HG03280 (cell line): ENCODE measurements at regions not wholly inside any gene's neighbourhood (a gene's known extent, or its start where the extent isn't known, plus 50 kb on each side); places are given as distances from the start of the nearest gene placed in this dataset.
A peak's percentile ranks its signal among the peaks of the same experiment; 100 is the strongest.
"Not testable (repeated sequence)": the region's sequence is repeated elsewhere in the genome, so short reads cannot be mapped to it uniquely, and the experiment has no call there.

Experiments used
- ATAC-seq: cut with Tn5 transposase; IDR thresholded peaks from one replicate; pipeline ENCODE4 v1.9.1; 2021; ENCODE audit warnings: mild to moderate bottlenecking, moderate library complexity; ENCODE audit not compliant: unreplicated experiment

DNA sequence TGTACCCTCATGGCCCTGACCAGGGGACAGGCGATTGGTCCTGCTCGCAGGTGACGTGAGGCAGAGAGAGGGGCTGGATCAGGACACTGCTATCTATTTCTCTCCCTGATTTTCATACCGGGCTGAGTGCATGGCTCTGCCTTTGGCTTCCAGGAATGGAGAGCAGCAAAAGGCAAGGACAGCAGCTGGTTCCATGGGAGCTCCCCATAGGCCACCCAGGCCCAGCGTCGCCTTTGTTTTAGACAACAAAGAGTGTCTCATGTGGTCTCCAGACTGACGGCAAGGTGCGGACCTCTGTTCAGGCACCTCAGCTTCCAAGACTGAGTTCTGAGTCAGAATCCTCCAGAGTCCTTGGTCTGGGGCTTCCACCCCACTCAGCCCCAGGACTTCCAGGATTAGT is 123.1 kb downstream of the VEGFA start:
- no peak for ATAC-seq

- no peak for ATAC-seq
These were observed 121.3 kb downstream of the VEGFA start for GRCh38 chr6:43891072-43891870.

- ATAC-seq, result no peak
These were observed 120.4 kb downstream of the VEGFA start for GRCh38 chr6:43890197-43891062.

- ATAC-seq, result no peak
These were observed 118.1 kb downstream of the VEGFA start for GRCh38 chr6:43887906-43888683.

GRCh38 chr6:43887340-43887858 is 117.4 kb downstream of the VEGFA start:
- ATAC-seq, result no peak

- no peak for ATAC-seq
These were observed 116.8 kb downstream of the VEGFA start for GRCh38 chr6:43886717-43887339.

GRCh38 chr6:43886067-43886461 is 116.1 kb downstream of the VEGFA start:
- no peak for ATAC-seq

DNA sequence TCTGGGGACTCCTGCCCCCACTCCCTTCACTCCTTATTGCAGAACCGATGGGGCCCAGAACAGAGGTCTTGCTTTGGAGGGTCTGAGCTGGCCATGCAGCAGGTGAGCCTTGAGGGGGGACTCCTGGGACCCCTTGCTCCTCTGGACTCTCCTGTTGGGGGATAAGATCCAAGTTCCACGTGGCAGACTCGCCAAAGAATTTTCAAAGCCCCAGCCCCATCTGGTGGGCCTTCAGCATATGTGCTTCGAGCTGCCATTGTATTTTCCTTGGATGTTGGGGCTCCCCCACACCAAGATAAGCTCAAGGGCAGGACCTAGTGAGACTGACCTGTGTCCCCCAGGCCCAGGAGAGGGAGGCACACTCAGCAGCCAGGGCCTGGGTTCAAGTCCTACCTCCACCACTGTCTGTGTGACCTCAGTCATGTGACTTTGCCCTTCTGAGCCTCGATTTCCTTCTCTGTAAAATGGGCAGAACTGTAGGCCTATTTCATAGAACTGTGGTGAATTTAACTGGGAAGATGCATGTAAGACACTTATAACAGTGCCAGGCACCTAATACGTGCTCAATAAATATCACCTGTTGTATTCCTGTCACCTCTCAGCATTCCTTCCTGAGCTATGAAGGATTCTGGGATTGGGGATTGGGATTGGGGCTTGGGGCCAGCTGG is 115.5 kb downstream of the VEGFA start:
- no peak for ATAC-seq

- ATAC-seq, result no peak
These were observed 114.6 kb downstream of the VEGFA start for GRCh38 chr6:43884652-43885022.

GRCh38 chr6:43883847-43884651 is 114.0 kb downstream of the VEGFA start:
- ATAC-seq, result peak; percentile 74

DNA sequence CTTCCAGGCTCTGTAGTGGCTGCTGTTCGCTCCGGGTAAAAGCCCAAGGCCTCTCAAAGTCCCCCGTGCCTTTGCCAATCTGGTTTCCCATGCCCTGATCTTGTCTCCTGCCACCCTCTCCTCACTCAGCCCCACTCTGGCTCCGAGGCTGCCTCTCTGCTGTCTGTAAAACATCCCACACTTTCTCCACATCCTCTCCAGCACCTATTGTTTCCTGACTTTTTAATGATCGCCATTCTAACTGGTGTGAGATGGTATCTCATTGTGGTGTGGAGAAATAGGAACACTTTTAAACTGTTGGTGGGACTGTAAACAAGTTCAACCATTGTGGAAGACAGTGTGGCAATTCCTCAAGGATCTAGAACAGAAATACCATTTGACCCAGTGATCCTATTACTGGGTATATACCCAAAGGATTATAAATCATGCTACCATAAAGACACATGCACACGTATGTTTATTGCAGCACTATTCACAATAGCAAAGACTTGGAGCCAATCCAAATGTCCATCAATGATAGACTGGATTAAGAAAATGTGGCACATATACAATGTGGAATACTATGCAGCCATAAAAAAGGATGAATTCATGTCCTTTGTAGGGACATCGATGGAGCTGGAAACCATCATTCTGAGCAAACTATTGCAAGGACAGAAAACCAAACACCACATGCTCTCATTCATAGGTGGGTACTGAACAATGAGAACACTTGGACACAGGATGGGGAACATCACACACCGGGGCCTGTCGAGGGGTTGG is 112.9 kb downstream of the VEGFA start:
- not testable (repeated sequence) for ATAC-seq

DNA sequence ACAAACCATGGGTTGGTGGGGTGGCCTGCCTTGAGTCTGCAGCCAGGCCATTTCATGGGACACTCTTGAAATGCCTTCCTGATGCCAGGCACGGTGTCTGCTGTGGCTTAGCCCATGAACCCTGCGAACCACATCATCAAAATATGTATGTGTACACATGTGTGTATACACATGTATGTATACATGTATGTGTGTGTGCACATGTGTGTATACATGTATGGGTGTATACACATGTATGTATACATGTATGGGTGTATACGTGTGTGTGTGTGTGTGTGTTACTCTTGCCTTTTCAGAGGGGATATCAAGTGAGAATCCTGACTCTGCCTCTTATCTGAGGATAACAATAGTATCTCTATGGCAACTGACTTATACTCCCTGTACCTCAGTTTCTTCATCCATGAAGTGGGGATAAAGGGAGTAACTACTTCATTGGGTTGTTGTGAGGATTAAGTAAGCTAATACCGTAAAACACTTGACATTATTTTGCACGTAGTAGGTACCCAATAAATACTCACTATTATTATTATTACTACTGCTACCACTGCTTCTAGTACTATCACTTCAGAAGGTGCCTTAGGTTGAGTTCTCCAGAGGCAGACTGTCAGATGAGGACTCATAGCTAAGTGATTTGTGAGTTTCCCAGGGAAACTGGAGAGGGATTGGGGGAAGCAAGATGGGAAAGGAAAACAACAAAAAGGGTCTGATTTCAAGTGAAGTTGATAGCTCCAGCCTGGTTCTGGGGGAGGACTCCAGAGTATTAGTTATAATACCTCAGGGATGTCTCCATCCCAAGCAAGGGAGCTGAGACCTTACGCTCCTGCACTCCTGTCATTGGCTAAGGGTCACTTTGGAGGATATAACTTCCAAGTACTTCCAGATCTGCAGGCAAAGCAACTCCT is 110.5 kb downstream of the VEGFA start:
- ATAC-seq, result no peak

DNA sequence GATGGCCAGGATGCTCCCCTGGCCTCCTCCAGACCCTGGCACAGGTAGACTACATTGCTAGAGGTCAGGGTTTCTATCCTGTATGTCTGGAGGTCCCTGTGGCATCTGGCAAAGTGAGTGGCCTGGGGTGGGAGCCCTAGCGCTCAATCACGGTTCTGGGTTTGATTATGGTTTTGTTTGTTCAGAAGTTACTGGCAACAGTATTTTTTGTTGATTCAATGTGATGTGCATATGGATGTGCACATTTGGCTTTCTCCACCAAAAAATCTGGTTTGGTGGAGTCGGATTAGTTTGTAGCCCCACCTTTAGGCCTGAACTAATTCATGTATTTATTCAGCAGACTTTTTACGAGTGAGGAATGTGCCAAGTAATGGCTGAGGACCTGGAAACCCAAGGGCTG is 109.7 kb downstream of the VEGFA start:
- ATAC-seq, result no peak

DNA sequence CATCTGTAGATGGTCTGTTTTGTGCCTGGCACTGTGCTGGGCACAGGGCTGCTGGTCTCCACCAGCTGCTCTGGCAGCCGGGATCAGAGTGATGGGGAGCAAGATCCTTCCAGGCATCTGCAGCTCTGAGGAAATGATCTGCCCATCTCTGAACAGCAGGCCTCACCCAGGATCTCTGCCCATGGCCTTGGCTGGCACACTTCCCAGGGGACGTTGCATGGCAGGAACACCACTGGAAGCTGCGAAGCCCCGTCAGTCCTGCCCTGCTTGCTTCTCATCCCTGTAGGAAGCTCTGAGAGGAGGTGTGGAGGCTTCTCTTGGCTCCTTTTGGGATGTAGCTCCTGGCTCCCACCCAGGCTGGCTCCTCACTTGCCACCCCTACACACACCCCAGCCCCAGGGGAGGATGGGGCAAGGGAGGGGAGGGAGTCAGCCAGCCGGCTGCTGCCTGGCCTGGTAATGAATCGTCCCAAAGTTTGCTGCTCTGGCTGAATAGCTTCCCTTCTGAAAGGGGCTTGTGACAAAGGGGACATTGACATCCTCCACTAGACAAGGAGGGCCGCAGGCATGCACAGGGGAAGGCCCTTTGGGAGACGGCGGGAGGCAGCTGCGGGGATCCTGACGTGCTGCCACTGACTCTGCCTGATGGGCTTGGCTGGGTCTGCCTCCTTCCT is 108.9 kb downstream of the VEGFA start:
- ATAC-seq, result no peak

DNA sequence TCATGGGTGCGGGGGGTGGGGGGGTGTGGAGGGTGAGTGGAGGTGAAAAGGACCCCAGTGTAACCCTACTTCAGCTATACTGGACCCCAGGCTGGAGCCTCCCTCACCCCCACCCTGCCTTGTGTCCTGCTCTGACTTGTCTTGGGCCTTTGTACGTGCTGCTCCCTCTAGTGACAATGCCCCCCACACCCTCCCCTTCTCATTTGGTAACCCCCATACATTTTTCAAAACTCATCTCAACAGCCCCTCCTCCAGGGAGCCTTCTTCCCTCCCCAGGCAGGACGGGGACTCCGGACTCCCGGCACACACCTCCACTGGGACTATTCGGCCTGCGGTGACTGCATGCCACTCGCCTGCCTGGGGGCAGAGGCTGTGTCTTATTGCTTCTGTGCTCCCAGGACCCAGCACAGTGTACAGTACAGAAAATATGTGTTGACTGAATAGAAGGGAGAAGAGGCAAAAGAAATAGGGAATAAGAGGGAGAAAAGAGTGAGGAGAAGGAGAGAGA is 108.2 kb downstream of the VEGFA start:
- no peak for ATAC-seq

DNA sequence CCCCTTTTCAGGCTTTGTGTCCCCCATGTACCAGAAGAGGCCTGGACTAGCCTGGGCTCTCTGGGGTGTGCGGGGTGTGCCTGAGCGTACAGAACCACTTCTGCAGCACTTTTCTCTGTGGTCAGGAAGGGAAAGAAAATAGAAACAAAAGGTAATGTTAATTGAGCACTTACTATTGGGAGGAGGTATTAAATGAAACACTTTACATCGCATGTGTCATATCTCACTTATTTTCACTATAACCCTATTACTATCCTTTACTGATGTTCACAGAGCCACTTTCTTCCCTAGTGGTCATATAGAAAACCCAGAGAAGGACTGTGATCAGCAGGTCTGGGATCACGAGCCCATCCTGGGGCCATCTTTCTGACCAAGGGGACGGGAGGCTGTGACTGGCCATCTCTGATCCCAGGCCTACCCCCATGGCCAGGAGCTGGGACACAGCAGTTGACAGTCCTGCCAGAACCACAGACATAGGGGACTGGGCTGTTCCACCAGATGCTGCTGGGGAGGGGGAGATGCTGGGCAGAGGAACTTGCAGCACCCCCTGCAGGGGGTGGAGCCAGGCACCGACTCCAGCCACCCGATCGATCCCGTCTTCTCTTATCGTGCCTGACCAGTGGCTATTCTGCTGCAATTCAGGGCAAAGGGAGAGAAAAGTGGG is 107.6 kb downstream of the VEGFA start:
- ATAC-seq, result no peak
